Islet of Langerhans (tissue), 1 donor: ENCODE measurements at regions not wholly inside any gene's neighbourhood (a gene's known extent, or its start where the extent isn't known, plus 50 kb on each side); places are given as distances from the start of the nearest gene placed in this dataset.
"Not testable (repeated sequence)": the region's sequence is repeated elsewhere in the genome, so short reads cannot be mapped to it uniquely, and the experiment has no call there.

Source experiments
- FAIRE-seq: peaks from one replicate; lab custom pipeline; 2011; peaks lifted over from hg19 to GRCh38; lab: Jason Lieb, UNC

DNA sequence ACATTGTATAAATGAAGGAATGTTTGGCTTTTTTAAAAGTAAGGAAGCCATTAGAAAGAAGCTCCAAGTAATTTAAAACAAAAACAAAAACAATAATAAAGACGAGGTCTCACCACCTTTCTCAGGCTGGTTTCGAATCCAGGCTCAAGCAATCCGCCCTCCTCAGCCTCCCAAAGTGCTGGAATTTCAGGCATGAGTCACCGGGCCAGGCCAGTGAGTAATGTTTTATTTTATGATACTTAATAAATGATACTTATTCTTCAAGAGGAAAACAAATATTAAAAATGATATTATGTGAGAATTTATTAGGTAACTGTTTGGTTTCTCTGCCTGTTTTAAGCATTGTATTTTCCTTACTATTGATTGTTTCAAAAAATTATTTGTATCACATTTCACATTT lies 201.4 kb upstream of the BRINP3 start:
- FAIRE-seq: no peak

DNA sequence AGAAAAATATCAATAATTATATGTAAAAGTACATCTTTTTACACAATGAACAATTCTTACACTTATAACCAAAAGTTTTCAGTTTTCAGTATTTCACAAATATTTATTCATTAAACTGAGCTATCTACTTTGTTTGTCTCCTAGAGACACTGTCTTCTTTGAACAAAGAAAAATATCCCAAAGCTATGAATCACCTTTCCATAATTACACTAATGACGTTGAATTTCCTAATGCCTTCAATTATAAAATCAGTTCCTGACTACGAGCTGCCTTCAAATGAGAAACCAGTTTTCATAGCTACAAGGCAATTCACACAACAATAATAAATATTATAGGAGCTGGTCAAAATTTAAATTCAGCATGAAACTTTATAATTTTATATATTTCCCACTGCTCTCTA lies 201.8 kb upstream of the BRINP3 start:
- FAIRE-seq: peak; percentile 41

DNA sequence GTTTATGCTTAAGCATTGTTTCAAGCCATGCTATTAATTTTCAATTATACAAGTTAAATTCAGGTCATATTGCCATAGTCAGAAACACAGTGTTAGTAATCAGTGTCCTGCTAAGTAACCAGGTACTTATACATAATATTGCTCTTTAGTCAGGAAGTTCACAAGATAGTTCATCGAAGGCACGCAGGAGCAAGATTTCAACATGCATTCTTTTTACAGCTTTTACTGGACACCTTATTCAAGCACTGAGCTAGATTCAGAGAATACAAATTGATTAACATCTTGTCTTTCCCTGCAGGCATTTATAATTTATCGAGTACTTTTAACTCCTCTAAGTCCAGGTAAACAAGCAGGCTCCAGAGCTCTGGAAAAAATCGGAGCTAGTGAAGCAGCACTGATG lies 202.3 kb upstream of the BRINP3 start:
- FAIRE-seq: no peak

DNA sequence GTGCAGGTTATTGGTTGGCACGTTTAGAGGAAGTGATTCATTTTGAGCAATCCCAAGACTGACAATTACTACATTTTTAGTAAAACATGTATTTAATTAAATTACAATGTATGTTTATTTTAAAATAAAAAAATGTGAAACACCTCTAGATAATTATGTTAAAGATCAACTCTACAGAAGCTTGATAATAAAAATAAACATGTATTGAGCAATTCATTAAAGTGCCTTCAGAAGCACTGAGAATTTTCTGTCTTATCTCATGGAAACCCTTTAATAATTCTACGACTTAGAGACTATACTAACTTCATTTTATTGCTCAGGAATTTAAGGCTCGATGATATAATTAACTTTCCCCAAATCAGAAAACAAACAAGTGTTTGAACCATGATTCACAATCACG lies 208.0 kb upstream of the BRINP3 start:
- no peak for FAIRE-seq

DNA sequence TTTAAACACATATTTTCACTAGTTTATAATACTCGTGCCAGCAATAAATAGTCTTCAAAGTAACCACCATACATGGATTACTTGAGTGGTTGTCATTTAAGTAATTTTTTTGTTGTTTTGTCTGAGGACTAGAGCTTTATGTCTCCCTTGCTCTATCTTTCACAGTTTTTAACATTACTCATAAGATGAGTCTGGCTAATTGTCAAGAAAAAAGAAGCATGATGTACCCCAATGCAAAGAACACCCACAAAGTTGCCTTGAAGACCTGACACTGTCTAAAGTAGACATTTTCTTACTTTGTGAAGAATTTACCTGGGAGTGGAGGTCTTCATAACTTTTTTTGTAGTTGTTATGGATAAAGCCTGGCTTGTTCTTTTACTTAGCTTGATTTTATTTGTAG lies 210.4 kb upstream of the BRINP3 start:
- no peak for FAIRE-seq

DNA sequence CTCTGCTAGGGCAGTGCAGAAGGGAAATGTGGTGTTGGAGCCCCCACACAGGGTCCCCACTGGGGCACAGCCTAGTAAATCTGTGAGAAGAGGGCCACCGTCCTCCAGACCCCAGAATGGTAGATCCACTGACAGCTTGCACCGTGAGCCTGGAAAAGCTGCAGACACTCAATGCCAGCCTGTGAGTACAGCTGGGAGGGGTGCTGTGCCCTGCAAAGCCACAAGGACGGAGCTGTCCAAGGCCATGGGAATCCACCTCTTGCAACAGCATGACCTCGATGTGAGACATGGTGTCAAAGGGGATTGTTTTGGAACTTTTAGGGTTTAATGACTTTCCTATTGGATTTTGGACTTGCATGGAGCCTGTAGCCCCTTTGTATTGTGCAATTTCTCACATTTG lies 220.8 kb upstream of the BRINP3 start:
- not testable (repeated sequence) for FAIRE-seq

DNA sequence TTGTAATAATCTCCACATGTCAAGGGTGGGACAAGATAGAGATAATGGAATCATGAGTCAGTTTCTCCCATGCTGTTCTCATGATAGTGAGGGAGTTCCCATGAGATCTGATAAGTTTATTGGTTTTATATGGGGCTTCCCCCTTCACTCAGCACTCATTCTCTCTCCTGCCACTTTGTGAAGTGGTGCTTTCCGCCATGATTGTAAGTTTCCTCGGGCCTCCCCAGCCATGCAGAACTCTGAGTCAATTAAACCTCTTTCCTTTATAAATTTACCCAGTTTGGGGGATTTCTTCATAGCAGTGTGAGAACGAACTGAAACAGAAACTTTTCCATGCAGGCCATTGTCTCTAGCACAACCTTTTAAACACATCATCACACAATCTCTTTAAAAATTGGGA lies 221.5 kb upstream of the BRINP3 start:
- FAIRE-seq: no peak

DNA sequence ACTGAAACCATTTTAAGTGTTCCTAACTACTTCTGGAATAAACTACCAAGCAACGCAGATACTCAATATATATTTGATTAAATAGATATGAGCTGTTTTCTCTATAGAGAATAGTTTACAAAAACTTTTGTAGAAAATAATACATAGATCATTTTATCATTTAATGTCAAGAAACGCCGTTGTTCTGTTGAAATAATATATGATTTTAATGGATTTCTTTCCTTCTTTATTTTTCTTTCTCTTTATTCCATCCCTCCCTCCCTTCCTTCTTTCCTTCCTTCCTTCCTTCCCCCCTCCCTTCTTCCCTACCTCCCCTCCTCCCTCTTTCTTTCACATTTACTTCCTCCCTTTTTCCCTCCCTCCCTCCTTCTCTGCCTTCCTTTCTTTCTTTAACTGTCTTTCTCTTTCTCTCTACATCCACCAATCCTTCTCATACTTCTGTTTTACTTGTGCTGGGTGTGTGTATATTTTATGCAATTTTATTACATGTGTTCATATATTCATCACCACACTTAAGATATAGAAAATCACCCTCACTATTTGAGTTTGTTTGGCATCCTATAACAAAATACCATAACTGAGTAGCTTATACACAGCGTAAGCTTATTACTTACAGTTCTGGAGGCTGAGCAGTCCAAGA lies 230.9 kb upstream of the BRINP3 start:
- FAIRE-seq: no peak

DNA sequence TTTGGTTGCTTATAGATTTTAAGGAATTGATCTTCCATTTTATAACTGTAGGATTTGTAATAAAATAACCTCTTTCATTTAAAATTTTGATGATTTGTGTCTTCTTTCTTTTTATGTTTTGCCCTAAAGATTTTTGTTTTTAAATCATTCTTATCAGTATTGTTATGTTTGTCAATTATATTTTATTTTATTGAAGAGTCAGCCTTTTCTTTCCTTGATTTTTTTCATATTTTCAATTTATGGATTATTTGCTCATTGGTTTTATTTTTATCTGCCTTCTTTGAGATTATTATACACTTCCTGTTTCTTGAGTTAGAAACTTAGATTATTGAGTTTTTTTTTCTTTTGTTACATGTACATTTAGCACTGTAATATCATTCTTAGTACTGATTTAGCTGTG lies 233.4 kb upstream of the BRINP3 start:
- no peak for FAIRE-seq

DNA sequence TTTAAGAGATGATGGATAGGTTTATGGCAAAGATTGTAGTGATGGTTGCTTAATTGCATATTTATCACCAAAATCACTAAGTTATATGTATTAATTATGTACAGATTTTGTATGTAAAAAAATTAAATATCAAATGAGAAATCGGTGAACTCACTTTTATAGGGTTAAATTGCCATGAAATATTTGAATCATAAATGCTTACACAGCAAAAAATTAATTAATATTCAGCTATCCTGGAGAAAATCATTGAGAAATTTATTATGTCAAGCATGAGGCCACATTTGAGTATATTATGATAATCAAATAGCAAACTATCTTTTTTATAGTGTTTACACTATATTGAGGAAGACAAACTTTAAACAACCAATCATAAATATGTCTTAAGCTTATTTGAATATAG lies 239.4 kb upstream of the BRINP3 start:
- no peak for FAIRE-seq

DNA sequence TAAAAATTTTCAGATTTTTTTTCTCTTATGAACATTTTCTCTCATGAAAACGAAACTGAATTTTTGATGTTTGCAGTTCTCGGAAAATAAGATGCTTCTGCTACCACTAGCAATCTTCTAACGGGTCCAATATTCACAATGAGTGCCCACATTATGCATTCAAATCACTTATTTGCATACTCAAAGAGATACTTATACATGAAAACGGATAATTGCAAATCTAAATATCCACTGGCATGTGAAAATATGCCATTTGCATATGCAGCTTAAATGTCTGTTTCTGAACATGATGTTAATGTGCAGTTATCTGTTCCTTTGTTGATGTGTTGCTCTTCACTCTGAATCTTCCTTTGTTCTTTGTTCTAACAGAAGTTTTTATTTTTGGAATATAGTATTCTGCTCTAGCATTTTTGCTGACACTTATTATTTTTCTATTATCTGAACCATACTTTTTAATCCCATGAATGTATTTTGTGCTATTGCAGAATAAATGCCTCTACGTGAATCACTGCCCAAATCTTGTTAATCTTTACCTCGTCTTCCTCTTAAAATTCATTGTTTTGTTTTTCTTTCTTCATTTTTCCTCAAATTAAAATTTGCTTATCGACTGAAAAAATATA lies 259.4 kb upstream of the BRINP3 start:
- no peak for FAIRE-seq

DNA sequence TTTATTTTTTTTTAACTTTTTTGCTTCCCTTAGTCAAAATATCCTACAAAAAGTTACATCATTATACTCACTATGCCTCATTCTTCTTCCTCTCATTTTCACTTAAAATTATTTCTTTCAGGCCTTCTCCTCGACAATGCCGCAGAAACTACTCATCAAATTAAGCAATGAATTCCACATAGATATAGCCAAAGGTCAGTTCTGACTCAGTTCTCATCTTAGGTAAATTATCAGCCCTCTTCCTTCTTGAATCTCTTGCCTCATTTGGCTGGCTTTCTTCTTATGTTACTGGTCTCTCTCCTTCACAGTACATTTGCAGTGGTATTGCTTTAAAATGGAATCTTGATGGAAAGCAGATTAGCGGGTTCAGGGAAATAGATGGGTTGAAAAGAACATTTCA lies 260.7 kb upstream of the BRINP3 start:
- FAIRE-seq: no peak

DNA sequence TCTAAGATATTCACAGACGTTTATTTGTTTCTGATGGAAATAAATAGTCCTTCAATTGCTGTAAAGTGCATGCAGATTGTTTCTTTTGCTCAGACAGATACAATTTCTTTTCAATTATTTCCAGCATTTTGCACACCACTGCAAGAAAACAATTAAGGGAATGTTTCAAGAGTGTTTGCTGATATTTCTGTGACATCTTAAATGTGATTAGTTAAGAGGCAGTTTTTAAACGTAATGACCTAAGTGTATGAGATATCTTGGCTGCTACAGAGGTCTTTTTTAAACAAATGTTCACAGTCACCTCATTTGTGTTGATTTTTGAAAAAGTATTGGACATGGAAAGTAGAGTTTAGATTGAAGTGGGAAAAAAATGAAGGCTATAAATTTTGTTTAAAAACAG lies 262.3 kb upstream of the BRINP3 start:
- no peak for FAIRE-seq

DNA sequence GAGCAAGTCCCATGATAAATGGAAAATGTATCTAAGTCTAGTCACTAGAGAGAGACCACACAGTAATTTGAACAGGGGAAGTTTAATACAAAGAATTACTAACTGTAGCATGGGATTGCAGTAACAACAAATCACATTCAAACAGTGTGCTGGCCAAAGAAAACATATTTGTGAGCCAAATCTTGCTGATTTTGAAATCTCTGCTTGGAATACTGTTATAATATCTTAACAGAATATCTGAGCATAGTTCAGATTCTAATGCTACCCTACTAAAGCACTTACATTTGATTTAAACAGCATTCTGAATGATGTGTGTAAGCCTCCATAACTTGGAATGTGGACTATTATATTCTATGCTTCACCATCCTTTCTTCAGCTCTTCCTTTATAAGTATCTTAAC lies 270.0 kb upstream of the BRINP3 start:
- FAIRE-seq: no peak

DNA sequence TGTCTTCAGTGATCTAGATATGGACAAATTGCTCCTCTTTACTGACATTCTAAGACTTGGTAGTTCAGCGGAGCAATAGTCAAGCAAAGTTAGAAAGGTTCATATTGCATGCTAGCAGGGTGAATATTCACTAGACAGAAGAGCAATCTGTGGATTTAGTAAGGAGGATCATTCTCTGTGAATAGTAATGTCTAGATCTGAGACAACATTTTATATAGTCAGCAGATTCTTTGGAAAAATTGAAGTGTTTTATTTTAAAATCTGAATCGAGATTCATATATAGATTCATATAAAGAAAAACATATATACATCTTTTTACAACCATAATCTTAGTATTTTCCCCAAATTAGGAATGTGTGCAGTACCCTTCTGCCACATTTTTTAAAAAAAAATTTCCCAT lies 274.5 kb upstream of the BRINP3 start:
- FAIRE-seq: no peak

DNA sequence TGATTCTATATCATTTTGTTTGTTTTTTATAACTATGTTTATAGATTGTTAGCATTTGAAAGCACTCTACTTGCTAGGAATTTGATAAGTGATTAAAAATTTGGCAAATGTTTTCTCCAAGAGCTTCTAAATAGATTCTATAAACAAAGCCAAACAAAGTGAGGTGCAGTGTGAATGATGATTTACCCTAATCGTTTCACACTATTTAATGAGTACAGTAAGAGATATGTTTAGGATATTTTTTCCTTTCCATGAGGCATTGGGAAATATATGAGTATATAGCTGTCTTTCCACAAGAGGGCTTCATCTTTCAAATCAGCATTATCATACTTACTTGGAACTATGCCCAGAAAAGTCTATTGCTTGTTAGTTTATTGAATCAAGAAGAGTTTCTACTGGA lies 277.0 kb upstream of the BRINP3 start:
- FAIRE-seq: no peak

DNA sequence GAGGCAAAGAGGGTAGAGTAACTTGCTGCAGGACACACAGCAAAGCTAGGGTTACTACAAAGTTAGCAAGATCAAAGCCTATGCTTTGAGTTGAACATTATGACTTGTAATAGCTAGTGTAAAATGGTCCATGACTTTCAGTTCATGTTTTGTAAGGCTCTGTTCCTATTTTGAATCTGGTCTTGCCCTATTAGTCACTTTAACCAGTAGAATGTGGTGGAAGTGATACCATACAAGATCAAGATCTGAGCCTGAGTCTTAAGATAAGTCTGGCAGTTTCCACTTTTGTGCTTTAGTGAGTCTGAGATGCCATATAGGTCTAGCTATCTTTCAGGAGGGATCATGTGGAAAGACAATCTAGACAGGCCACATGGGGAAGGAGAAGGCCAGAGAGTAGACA lies 282.1 kb upstream of the BRINP3 start:
- no peak for FAIRE-seq

DNA sequence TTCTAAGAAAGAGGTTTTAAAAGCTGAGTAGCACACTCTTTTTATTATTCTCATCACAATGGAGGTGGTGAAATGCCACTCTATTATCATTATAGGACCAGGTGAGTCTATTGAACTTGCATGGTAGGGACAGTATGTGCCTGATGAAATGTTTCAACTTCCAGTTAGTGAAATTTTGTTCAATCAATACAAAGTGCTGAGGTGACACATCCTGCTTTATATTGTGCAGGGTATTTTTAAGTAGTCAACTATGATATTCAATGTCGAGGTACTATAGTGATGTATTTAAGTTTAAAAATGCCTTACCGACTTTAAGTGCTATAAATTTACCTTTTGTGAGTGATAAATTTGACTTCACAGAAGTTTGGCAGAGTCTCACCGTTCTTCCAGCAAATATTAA lies 284.7 kb upstream of the BRINP3 start:
- no peak for FAIRE-seq

DNA sequence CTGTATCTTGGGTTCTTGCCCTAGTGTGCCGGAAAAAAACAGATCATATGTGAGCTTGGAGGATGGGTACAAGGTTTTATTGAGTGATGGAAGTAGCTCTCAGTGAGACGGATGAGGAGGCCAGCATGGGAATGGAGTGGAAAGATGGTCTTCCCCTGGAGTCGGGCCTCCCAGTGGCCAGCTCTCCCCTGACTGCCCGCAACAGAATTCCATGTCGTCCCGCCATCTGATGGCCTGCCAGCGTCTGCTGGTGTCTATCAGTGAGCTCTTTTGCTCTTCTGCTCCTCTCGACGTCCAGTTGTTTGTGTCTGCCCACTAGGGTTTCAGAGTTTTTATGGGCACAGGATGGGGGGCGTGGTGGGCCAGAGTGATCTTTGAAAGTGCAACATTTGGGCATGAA lies 315.2 kb upstream of the BRINP3 start:
- no peak for FAIRE-seq

DNA sequence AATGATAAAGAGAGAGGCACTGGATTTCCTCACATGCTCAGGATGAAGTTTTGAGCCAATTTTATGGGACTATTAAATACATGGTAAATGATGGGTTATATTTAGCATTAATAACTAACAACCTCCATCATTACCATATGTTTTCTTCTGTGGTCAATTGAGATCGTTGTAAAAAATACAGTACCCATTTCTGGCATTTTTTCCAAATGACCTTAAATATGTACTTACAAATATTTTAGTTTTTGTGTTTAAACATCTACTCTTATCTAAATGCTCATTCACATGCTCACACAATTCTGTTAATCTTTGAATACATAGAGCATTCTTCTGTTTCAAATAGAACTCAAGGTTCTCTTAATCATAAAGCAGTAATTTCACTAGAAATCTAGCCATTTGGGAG lies 330.0 kb upstream of the BRINP3 start:
- no peak for FAIRE-seq

DNA sequence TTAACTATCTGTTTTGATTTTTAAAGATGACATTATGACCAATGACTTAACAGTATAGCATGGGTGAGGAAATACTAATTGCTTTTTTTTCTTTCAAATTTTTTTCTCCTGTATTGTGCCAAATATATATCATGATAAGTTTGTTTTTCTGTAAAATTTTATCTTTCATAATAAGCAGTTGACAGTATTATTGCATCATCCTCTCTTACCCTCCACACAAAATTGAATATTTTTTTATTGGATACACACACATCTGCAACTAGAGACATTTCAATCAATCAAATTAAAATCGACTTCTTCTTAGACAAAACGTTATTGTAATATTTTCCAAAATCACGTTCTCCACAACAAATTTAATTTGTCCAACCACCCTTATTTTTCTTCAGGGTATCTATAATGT lies 330.4 kb upstream of the BRINP3 start:
- FAIRE-seq: no peak

DNA sequence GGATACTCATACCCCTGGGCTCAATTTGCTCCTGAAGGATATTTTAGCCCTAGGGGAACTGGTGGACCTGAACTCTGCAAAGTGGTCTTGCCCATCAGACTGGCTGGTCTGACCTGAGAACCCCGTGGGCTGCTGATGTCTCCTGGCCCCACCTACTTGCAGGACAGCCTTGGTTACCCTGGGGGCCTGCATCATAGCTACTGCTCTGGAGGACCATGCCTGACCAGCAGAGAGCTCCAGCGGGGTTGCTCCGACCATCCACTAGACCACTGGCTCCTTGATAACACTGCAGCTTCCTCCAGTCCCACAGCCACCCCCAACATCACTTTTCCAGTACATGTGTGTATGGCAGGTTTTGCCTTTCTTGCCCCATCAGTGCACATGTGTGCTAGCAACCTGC lies 331.6 kb upstream of the BRINP3 start:
- no peak for FAIRE-seq

DNA sequence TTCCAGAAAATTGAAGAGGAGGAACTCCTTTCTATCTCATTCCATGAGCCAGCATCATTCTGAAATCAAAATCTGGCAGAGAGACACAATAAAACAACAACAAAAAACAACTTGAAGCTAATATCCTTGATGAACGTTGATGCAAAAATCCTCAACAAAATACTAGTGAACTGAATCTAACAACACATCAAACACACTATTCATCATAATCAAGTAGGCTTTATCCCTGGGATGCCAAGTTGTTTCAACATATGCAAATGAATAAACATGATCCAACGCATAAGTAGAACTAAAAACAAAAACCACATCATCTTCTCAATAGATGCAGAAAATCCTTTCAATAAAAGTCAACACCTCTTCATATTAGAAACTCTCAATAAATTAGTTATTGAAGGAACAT lies 335.3 kb upstream of the BRINP3 start:
- FAIRE-seq: no peak

DNA sequence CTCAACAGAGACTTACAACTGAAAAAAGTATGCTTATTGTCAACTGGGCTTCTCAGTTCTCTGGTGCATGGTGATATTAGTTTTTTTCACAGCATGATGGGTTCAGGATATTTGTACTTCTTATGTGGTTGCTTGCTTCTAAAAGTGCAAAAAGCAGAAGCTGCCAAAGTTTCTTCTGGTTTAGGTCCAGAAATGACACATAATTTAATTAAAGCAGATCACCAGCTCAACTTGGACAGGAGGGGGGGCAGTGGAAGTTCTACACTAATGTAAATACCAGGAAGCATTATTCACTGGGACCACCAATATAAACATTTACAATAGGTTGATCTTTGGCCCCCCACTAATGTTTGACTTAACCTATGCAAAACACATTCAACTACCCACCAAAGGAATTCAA lies 354.8 kb upstream of the BRINP3 start:
- FAIRE-seq: no peak

DNA sequence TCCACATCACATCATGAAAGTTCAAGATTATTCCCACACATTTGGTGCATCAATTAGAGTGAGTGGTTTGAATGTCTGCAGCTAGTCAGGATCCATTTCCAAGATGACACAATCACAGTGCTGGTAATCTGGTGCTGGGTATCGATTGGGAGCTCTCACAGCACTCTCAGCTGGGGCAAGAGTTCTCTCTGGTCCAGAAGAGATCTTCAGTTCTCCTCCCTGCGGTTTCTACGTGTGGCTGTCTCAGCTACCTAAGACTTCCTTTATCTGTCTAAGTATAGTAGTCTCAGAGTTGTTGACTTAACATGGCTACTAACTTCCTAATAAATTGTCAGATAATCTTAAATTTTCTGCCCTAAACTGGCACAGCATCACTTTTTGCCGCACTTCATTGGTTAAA lies 358.0 kb upstream of the BRINP3 start:
- no peak for FAIRE-seq
